ENCODE measurements at regions not wholly inside any gene's neighbourhood (a gene's known extent, or its start where the extent isn't known, plus 50 kb on each side); places are given as distances from the start of the nearest gene placed in this dataset.

DNA sequence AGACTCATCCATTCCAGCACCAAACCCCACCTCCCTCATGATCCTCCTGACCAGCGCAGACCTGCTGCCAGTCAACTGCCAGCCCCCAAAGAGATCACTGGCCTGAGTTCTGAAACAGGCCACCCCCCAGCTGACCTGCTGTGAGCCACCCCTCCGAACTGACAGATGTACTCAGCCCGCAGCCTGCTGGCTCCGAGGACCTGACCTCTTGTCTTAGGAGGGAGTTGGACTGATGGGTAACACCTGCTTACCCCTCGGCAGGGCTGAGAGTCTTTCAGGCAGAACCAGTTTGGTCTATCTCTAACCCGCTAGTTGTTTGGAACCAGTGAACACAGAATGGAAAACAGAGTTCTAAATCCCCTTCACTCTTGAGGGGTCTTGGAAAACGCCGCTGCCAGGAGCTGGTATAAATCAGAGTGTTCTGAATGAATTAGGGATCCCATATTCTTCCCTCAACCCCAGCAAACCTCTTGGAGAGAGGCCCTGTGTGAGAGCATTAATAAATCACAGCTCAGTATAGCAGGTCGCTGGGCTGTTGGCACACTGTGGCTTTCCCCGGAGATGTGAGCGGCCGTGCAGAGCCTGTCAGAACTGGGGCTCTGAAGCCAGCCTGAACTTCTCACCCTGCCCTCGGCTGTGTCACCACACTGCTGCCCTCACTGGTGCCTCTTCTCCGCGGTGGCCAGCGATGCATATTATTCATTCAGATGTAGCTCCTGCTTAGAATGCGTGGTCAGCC lies 165.1 kb upstream of the NCAM1 start:
- TF ChIP-seq POLR2A (IDR thresholded peaks at IDR 0.05) = no peak
- TF ChIP-seq, protein P1, sequence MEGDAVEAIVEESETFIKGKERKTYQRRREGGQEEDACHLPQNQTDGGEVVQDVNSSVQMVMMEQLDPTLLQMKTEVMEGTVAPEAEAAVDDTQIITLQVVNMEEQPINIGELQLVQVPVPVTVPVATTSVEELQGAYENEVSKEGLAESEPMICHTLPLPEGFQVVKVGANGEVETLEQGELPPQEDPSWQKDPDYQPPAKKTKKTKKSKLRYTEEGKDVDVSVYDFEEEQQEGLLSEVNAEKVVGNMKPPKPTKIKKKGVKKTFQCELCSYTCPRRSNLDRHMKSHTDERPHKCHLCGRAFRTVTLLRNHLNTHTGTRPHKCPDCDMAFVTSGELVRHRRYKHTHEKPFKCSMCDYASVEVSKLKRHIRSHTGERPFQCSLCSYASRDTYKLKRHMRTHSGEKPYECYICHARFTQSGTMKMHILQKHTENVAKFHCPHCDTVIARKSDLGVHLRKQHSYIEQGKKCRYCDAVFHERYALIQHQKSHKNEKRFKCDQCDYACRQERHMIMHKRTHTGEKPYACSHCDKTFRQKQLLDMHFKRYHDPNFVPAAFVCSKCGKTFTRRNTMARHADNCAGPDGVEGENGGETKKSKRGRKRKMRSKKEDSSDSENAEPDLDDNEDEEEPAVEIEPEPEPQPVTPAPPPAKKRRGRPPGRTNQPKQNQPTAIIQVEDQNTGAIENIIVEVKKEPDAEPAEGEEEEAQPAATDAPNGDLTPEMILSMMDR (IDR thresholded peaks at IDR 0.05) = no peak

Measured in testis (tissue), 2 donors.